Loucy (cell line): ENCODE measurements at regions not wholly inside any gene's neighbourhood (a gene's known extent, or its start where the extent isn't known, plus 50 kb on each side); places are given as distances from the start of the nearest gene placed in this dataset.

Source experiments
- H2AFZ ChIP-seq: fragments of 200-600 bp; sonication (generic); 2 replicates; pipeline ENCODE4 v1.6.0; 2016; ENCODE audit warnings: antibody characterized with exemption, mild to moderate bottlenecking, low read length, moderate library complexity
- H3F3A ChIP-seq: fragments of 200-600 bp; 2 replicates; pipeline ENCODE4 v1.6.0; 2016; ENCODE audit warnings: antibody characterized with exemption, low read depth, mild to moderate bottlenecking
- H3K27me3 ChIP-seq: fragments of 200-600 bp; sonication (generic); 2 replicates; pipeline ENCODE4 v1.6.1; 2014; ENCODE audit warnings: low read length, mild to moderate bottlenecking; ENCODE audit not compliant: insufficient read depth, poor library complexity, severe bottlenecking
- H3K36me3 ChIP-seq: fragments of 200-600 bp; sonication (generic); 2 replicates; pipeline ENCODE4 v1.6.1; 2016; ENCODE audit warnings: low read length; ENCODE audit not compliant: insufficient read depth
- H3K4me1 ChIP-seq: fragments of 200-600 bp; sonication (generic); 2 replicates; pipeline ENCODE4 v1.5.1; 2014; ENCODE audit warnings: low read length, mild to moderate bottlenecking; ENCODE audit not compliant: insufficient read depth, poor library complexity, severe bottlenecking
- H3K4me2 ChIP-seq: fragments of 200-600 bp; sonication (generic); 2 replicates; pipeline ENCODE4 v1.6.0; 2014; ENCODE audit warnings: antibody characterized with exemption, low read length, low read depth, mild to moderate bottlenecking; ENCODE audit not compliant: poor library complexity, severe bottlenecking
- H3K4me3 ChIP-seq: fragments of 200-600 bp; sonication (generic); 2 replicates; pipeline ENCODE4 v1.5.1; 2014; ENCODE audit warnings: low read length, mild to moderate bottlenecking, mixed read lengths; ENCODE audit not compliant: poor library complexity, severe bottlenecking
- H3K79me2 ChIP-seq: fragments of 200-600 bp; sonication (generic); 2 replicates; pipeline ENCODE4 v1.6.1; 2014; ENCODE audit warnings: low read length; ENCODE audit not compliant: insufficient read depth
- H3K9ac ChIP-seq: fragments of 200-600 bp; sonication (generic); 2 replicates; pipeline ENCODE4 v1.6.0; 2014; ENCODE audit warnings: mild to moderate bottlenecking, low read depth, low read length, moderate library complexity; ENCODE audit not compliant: poor library complexity, severe bottlenecking
- H3K9me2 ChIP-seq: fragments of 200-600 bp; sonication (generic); replicated peaks from 2 replicates; pipeline ENCODE4 v1.6.1; 2016; ENCODE audit warnings: low read depth, low read length, mixed read lengths
- H3K9me3 ChIP-seq: fragments of 200-600 bp; sonication (generic); 2 replicates; pipeline ENCODE4 v1.6.1; 2014; ENCODE audit warnings: mild to moderate bottlenecking, antibody characterized with exemption, low read length, low read depth; ENCODE audit not compliant: insufficient read depth
- H4K20me1 ChIP-seq: fragments of 200-600 bp; sonication (generic); 2 replicates; pipeline ENCODE4 v1.6.0; 2014; ENCODE audit warnings: antibody characterized with exemption, low read length, mild to moderate bottlenecking; ENCODE audit not compliant: insufficient read depth, poor library complexity, severe bottlenecking
- EZH2phosphoT487 ChIP-seq: fragments of 200-600 bp; IDR thresholded peaks from 2 replicates; pipeline ENCODE4 v1.6.1; 2018; ENCODE audit warnings: antibody characterized with exemption, mild to moderate bottlenecking, moderate library complexity, borderline replicate concordance
- TF ChIP-seq, protein P1 (sequence below): fragments of 200-600 bp; sonication (generic); conservative IDR thresholded peaks from 2 replicates; pipeline ENCODE4 v1.5.1; 2014; ENCODE audit warnings: mild to moderate bottlenecking, antibody characterized with exemption, low read length

DNA sequence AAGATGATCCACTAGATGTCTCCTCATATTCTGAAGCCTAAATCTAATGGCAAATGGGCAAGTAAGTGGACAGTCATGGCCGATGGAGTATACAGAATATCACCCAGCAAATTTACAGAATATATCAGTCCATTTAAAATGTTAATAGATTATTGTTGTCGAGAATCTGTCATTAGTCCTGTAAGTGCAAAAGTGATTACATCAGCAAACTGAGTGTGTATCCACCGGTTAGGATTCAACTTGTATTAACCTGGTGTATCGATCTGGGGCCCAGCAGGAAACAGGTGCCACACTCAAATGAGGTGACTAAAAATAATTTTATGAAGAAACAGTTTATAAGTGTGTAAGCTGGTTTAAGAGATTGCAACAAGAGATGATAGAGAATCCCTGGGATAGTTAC is 367.9 kb upstream of the FAM47C start:
- H3K9me2 ChIP-seq, result no peaks in the 10 kb centered on the region
- H3K36me3 ChIP-seq, result no peaks in the 10 kb centered on the region
- H3K4me3 ChIP-seq, result no peak overlapping the region
- H3K9me3 ChIP-seq, result no peaks in the 10 kb centered on the region
- no peak overlapping the region for H2AFZ ChIP-seq
- TF ChIP-seq, protein P1, sequence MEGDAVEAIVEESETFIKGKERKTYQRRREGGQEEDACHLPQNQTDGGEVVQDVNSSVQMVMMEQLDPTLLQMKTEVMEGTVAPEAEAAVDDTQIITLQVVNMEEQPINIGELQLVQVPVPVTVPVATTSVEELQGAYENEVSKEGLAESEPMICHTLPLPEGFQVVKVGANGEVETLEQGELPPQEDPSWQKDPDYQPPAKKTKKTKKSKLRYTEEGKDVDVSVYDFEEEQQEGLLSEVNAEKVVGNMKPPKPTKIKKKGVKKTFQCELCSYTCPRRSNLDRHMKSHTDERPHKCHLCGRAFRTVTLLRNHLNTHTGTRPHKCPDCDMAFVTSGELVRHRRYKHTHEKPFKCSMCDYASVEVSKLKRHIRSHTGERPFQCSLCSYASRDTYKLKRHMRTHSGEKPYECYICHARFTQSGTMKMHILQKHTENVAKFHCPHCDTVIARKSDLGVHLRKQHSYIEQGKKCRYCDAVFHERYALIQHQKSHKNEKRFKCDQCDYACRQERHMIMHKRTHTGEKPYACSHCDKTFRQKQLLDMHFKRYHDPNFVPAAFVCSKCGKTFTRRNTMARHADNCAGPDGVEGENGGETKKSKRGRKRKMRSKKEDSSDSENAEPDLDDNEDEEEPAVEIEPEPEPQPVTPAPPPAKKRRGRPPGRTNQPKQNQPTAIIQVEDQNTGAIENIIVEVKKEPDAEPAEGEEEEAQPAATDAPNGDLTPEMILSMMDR, result no peak
- no peak for TF ChIP-seq EZH2phosphoT487
- H4K20me1 ChIP-seq, result no peaks in the 10 kb centered on the region
- H3K9ac ChIP-seq, result no peak overlapping the region
- no peaks in the 10 kb centered on the region for H3K4me1 ChIP-seq
- no peaks in the 10 kb centered on the region for H3F3A ChIP-seq
- H3K4me2 ChIP-seq, result no peak overlapping the region
- no peaks in the 10 kb centered on the region for H3K27me3 ChIP-seq
- no peaks in the 10 kb centered on the region for H3K79me2 ChIP-seq

DNA sequence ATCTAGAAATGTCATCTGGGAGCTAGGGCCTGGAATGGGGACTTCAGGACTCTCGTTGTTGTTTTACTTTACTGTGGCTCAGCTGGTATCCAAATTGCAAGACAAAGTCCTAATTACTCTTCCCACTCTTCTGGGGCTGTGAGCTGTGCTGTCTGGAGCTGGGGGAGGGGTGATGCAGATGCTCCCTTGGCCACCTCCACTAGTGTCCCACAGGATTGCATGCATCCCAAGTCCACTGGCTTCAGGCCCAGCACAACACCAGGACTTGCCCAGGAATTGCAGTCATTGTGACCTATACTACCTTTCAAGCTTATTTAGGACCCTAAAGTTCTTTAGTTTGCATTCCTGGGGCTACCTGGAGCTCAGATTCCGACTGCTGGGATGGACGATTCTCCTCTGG is 366.1 kb upstream of the FAM47C start:
- Histone ChIP-seq H3K36me3 (no peaks in the 10 kb centered on the region), H3K4me3 (no peak overlapping the region), H3K4me2 (no peak overlapping the region), H3K9ac (no peak overlapping the region), H3K9me3 (no peaks in the 10 kb centered on the region), H3K27me3 (no peaks in the 10 kb centered on the region), H2AFZ (no peak overlapping the region), H3F3A (no peaks in the 10 kb centered on the region), H3K4me1 (no peaks in the 10 kb centered on the region), H4K20me1 (no peaks in the 10 kb centered on the region), H3K79me2 (no peaks in the 10 kb centered on the region), H3K9me2 (no peaks in the 10 kb centered on the region)
- no peak for TF ChIP-seq EZH2phosphoT487
- TF ChIP-seq, protein P1, result no peak

DNA sequence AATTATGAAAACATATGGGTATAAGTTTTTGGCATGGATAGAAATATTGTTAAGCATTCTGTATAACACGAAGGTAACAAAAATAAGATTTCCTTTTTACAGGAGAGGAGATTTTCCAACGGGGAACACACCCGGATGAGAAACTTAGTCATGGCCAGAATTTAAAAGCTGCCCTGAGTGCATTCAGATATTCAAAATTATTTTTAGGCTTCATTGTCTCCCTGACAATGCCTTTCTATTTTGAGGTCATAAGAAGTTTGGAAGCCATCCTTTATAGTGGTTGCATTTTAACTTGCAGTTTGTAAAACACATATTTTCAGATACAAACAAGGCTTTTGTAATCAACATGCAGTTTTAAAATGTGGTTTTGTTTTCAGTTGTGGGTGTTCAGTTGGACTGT is 357.5 kb upstream of the FAM47C start:
- no peaks in the 10 kb centered on the region for H3F3A ChIP-seq
- H3K36me3 ChIP-seq, result no peaks in the 10 kb centered on the region
- H3K4me1 ChIP-seq, result no peaks in the 10 kb centered on the region
- no peaks in the 10 kb centered on the region for H3K9me3 ChIP-seq
- H3K4me3 ChIP-seq, result no peak overlapping the region
- no peak overlapping the region for H2AFZ ChIP-seq
- TF ChIP-seq EZH2phosphoT487, result no peak
- TF ChIP-seq, protein P1, result no peak
- H3K9me2 ChIP-seq, result no peaks in the 10 kb centered on the region
- no peak overlapping the region for H3K9ac ChIP-seq
- H4K20me1 ChIP-seq, result no peaks in the 10 kb centered on the region
- no peaks in the 10 kb centered on the region for H3K27me3 ChIP-seq
- no peak overlapping the region for H3K4me2 ChIP-seq
- no peaks in the 10 kb centered on the region for H3K79me2 ChIP-seq
